Activated CD4-positive, CD25-positive, alpha-beta regulatory T cell treated with anti-CD3 and anti-CD28 coated beads, Interleukin-2, amount 50 U/mL, for 24 hours (primary cell): ENCODE measurements at regions not wholly inside any gene's neighbourhood (a gene's known extent, or its start where the extent isn't known, plus 50 kb on each side); places are given as distances from the start of the nearest gene placed in this dataset.
"Not testable (repeated sequence)": the region's sequence is repeated elsewhere in the genome, so short reads cannot be mapped to it uniquely, and the experiment has no call there.

ENCODE experiments used
- ATAC-seq, 2 donors: fragments of 150-1000 bp; cut with Tn5 transposase; one replicate each; pipeline ENCODE4 v1.10.0; 2021; ENCODE audit warnings: mild to moderate bottlenecking in 1 of 2, moderate library complexity in 1 of 2

DNA sequence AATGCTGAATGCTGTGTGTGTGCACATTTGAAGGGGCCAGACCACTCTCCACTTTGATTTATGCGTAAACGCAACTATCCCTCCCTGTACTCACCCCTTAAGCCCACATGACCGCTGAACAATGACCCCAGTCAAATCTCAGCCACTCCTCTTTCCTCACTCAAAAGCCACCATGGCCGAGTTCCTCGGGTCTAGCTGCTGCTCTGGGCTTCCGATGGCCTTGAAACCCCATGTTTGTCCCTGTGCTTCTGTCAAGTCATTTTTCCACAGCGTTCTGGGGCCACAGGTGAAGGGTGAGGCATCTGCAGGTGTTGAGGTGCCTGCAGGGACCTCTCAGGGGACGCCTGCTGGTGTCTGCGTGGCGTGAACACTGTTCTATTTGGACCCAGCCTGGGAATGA, 74.3 kb upstream of the TMEM18 start:
- ATAC-seq = no peak

DNA sequence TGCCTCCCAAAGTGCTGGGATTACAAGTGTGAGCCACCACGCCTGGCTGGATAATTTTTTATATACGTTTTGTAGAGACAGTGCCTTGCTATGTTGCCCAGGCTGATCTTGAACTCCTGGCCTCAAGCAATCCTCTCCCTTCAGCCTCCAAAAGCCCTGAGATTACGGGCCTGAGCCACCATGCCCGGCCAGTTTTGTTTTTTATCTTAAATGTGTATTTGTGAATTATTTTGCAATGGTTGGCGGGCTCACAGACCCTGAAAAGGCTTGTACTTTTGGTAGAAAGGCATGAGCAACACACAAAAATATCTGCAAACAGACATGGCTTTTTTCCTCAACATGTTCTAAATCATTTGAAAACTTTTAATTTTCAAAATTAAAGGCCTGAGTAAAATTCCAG, 73.4 kb upstream of the TMEM18 start:
- no peak for ATAC-seq

DNA sequence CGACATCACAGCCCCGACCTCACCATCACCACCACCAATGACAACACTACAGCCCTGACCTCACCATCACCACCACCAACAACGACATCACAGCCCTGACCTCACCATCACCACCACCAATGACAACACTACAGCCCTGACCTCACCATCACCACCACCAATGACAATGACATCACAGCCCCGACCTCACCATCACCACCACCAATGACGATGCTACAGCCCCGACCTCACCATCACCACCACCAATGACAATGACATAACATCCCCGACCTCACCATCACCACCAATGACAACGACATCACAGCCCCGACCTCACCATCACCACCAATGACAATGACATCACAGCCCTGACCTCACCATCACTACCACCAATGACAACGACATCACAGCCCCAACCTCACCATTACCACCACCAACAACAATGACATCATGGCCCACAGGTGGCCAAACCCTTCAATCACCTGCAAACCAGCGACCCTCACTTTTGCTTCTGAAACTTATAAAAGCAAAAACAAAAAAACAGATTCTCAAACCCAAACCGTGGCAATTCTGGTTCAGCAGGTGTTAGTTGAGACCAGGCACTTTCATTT, 70.7 kb upstream of the TMEM18 start:
- no peak for ATAC-seq

DNA sequence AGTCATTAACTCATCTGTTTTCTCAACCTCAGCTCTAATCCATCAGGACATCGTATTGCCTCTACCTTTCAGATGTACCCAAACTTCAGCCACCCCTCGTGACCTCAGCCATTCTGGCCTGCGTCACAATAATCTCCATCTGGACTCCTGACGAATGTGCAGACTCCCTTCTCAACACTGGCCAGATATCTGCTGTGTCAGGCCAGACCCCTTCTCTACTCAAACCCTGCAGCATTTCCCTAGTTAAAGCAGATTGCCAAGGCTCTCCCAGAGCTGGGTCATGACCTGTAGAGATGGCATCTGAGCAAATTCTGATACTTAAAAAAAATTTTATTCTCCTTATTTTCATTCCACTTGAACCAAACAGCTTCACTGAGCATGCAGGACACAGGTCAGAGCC, 69.5 kb upstream of the TMEM18 start:
- ATAC-seq = no peak

DNA sequence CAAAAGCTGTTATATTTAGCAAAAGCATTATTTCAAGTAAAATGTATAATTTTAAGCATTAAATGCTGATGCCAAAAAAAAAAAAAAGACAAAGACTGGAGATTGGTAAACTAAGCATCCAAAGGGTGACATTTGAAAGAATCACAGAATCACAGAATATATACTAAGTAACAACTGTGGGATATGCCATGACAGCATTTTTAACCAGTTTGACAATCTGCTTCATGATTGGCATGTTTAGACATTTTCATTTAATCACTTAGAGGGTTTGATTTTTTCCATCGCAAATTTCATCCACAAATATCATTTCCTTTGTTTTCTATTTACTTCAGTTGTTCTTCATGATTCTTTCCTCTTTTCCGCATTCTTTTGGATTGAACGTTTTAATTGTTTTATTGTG, 66.9 kb upstream of the TMEM18 start:
- ATAC-seq = no peak

DNA sequence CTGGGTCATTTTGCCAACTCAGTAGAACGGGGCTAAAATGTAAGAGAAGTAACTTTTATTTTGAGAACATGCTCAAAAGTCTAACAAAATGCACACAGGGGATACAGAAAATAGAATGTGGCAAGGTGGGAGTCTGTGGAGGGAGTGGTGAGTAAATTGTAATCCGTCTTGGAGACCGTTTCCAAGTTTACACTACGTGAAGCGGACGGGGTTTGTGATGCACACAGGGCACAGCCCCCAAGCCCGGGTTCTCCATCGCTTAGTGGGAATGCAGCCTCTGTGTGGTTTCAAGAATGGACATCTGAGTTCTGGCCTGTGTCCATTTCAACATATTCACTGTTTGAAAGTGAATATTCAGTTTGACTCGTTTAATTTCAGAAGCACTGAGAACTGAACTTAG, 65.0 kb upstream of the TMEM18 start:
- ATAC-seq = no peak

DNA sequence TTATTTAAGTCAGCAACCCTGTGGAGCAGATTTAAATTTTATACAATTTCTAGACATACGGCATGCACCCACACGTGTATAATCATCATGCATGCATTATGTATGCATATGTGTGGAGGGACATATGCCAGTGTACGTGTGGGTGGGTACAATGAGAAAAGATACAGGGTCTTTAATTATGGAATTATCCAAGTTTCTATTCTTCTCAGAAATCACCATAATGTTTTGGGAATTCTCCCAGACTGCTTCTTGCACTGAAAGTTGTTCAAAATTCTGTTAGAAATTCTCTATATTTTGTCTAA, 63.9 kb upstream of the TMEM18 start:
- no peak for ATAC-seq

DNA sequence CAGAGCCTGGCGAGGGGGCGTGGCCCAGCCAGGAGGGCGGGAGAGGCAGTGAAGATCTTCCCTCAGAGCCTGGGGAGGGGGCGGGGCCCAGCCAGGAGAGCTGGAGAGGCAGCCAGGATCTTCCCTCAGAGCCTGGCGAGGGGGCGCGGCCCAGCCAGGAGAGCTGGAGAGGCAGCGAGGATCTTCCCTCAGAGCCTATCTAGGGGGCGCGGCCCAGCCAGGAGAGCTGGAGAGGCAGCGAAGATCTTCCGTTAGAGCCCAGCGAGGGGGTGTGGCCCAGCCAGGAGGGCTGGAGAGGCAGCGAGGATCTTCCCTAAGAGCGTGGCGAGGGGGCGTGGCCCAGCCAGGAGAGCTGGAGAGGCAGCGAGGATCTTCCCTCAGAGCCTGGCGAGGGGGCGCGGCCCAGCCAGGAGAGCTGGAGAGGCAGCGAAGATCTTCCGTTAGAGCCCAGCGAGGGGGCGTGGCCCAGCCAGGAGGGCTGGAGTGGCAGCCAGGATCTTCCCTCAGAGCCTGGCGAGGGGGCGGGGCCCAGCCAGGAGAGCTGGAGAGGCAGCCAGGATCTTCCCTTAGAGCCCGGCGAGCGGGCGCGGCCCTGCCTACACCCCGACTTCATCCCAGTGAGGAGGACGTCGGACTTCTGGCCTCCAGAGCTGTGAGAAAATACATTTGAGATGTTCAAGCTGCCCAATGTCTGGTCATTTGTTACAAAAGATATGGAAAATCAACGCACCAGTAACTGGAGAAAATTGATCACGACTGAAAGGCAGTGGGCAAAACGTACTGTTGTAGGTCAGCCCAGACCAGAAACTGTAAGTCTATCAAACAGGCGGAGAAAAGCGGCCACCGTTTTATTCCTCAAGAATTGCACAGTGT, 63.4 kb upstream of the TMEM18 start:
- ATAC-seq = not testable (repeated sequence)

DNA sequence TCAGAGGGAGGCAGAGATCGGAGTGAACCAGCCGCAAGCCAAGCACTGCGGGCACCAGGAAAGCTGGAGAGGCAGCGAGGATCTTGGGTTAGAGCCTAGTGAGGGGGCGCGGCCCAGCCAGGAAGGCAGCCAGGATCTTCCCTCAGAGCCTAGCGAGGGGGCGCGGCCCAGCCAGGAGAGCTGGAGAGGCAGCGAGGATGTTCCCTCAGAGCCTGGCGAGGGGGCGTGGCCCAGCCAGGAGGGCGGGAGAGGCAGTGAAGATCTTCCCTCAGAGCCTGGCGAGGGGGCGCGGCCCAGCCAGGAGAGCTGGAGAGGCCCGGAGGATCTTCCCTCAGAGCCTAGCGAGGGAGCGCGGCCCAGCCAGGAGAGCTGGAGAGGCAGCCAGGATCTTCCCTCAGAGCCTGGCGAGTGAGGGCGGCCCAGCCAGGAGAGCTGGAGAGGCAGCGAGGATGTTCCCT, 62.7 kb upstream of the TMEM18 start:
- not testable (repeated sequence) for ATAC-seq

DNA sequence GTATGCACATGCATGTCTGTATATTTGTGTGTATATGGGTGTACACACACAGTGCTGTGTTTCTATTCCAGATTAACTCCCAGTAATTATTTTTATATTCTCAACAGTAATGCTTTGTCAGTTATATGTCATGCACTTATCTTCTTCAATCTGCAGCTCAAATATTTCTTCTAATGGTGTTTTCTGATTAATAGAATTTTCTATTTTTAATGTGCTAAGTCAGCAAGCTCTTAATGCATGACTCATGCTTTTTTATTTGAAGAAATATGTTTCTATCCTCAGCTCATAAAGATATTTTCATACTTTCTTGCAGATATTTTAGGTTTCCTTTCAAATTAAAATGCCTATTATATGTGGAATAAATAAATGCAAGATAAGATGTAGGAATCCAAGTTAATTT, 59.7 kb upstream of the TMEM18 start:
- ATAC-seq = no peak

DNA sequence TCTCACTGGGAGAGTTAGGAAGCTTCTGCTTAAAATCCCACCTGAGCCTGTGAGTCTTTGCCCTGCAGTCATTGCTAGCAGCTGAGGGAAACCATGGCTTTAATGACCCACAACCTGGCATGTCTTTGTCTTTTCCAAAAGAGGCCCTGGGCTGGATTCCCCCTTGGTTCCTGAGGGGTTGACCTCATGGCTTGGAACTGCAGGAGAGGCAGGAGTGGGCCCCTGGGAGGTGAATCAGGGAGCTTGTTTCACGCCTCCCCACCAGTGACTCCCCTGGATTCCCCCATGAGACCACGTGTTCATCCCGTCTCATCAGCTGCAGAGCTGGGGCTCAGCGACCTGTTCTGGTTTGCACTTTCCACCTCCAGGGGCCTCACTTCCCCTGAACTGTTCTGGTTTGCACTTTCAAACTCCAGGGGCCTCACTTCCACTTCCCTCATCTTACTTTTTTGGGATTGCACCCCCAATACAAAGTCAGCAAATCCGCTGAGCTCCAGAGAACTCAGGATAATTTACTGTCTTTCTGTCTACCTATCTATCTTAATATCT, 58.5 kb upstream of the TMEM18 start:
- no peak for ATAC-seq

DNA sequence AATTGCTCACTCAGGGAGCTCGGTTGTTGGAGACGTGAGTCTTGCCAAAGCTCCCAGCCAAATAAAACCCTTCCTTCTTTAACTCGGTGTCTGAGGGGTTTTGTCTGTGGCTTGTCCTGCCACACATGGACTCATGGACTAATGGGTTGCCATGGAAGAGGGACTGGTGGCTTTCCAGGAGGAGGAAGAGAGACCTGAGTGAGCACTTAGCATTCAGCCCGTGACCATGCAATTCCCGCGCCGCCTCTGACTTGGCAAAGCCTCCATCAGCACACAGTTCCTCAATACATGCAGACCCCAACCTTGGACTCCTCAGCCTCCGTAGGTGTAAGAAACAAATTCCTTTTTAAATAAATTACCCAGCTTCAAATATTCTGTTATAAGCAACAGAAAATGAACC, 57.3 kb upstream of the TMEM18 start:
- ATAC-seq = no peak

DNA sequence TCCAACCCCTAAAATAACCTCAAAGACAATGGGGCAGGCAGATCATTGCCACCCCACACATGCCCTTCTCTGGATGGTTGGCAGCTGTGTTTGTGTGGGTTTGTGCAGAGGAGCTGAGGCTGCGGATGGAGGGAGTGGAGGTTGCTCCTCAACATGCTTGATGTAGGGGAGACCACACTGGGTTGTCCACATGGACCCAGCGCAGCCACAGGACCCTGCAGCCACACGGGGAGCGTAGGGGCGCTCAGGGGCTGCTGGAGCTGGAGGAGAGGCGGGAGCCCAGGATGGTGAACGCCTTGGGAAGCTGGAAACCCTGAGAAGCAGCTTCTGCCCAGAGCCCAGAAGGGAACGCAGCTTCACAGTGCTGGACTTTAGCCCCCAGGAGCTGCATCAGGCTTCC, 56.3 kb upstream of the TMEM18 start:
- no peak for ATAC-seq

DNA sequence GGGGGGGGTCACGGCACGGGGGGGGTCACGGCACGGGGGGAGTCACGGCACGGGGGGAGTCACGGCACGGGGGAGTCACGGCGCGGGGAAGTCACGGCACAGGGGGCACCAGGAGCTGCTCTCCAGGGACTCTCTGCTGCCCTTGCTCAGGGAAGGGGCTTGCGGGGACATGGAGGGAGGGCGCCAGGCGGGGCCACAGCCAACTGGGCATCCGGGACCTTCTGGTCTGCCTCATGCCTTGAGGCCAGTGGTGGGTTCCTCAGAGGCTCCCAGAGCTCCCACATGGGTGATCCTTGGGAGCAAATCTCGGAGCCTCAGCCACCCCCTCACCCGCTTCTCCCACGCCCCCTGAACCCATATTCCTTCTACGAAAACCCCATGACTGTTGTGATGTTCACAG, 55.8 kb upstream of the TMEM18 start:
- no peak for ATAC-seq

DNA sequence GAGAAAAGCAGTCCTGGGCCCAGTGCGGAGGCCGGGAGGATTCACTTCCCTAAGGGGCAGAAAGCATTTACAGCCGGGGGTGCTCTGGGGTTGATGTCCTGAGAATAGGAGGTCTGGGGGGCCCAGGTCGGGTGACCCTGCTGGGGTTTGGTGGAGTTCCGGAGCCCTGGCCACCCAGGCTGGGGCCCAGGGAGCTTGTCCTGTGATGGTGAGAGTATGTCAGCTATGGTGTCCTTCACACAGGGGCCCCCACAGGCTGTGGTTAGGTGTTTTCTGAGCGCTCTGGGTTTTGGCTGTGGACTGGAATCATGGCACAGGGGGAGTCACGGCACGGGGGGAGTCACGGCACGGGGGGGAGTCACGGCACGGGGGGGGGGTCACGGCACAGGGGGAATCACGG, 54.5 kb upstream of the TMEM18 start:
- no peak for ATAC-seq

DNA sequence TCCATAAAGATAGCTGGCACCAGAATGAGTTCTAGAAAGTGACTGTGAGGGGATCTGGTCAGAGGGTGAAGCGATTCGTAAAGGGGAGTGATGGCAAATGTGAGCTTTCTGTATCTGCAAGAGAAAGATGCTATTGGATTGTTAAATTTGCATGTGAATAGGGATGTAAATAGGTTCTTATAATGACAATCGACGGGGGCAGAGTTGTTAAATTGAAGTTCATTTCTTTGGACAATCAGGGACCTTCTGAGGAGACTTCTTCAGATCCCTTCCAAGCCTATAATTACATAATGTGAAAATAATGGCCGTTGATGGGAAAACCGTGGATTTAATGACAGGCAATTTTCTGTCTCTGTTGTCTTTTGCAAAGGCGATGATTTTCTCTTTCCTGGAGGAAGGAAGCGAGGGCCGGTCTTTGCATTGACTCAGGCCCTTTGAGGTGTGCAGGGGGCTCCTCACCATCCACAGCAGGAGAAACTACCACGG, 52.2 kb upstream of the TMEM18 start:
- no peak for ATAC-seq

DNA sequence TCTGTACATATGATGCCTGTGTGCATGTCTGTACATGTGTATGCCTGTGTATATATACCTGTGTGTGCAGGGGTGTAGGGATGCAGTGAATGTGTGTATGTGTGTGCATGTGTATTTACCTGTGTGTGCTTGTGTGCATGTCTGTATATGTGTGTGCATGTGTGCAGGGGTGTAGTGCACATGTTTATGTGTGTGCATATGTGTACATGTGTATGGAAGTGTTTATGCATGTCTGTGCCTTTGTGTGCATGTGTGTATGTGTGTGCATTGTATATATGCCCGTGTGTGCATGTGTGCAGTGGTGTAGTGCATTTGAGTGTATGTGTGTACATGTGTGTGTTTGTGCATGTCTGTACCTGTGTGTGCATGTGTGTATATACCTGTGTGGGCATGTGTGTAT, 51.0 kb upstream of the TMEM18 start:
- ATAC-seq = no peak

DNA sequence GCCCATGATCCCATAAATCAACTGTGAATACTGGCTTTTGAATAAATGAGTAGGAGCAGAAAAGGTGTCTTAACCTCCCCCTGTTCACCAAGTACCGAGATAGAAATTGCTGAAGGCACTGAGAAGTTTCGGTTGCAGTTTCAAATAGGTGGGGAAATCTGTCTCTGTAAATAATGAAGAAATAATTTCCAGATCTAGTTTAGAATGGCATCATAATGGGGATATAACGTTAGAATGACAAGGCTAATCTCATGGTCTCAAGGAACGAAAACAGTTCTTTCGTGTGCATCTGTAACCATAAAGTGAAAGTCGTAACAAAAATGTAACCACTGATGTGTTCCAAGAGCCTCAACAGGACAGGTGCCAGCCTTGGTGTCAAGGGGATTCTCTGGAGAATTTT, 49.9 kb upstream of the TMEM18 start:
- peak in 1 of 2 donors; percentile 38 for ATAC-seq
